H1 (cell line): ENCODE measurements at regions not wholly inside any gene's neighbourhood (a gene's known extent, or its start where the extent isn't known, plus 50 kb on each side); places are given as distances from the start of the nearest gene placed in this dataset.

Source experiments
- CTCF ChIA-PET: fragments of 300-600 bp; sonication (Branson Sonifier 250); formaldehyde crosslinking; loops from one replicate; lab custom pipeline; 2021; ENCODE audit not compliant: partially characterized antibody; lab: Charles Lee
- POLR2A ChIA-PET: fragments of 300-600 bp; sonication (Branson Sonifier 250); formaldehyde crosslinking; loops from one replicate; lab custom pipeline; 2021; ENCODE audit warnings: inconsistent platforms; ENCODE audit not compliant: partially characterized antibody; lab: Charles Lee
- DNase-seq, 2 experiments: peaks; one replicate each; pipeline versions ENCODE4 v3.0.0 to v3.0.0-alpha.2; 2010 to 2022; ENCODE audit warnings: low spot score in 2 of 2, low read depth in 1 of 2, mixed read lengths in 1 of 2
- FAIRE-seq: peaks from 2 replicates; lab custom pipeline; 2011; peaks lifted over from hg19 to GRCh38; lab: Jason Lieb, UNC
- H2AFZ ChIP-seq: 2 replicates; pipeline ENCODE4 v1.8.1; 2012; ENCODE audit warnings: low read length, inconsistent platforms
- H2AK5ac ChIP-seq: 2 replicates; pipeline ENCODE4 v1.6.1; 2013; ENCODE audit warnings: low read depth, low read length
- H2BK120ac ChIP-seq: replicated peaks from 2 replicates; pipeline ENCODE3; 2013; ENCODE audit warnings: low read depth, low read length, inconsistent platforms
- H2BK12ac ChIP-seq: 2 replicates; pipeline ENCODE4 v1.6.1; 2013; ENCODE audit warnings: low read depth, low read length
- H2BK15ac ChIP-seq: 2 replicates; pipeline ENCODE4 v1.6.1; 2013; ENCODE audit warnings: low read length
- H2BK20ac ChIP-seq: 2 replicates; pipeline ENCODE4 v1.6.1; 2013; ENCODE audit warnings: low read length
- H2BK5ac ChIP-seq: 2 replicates; pipeline ENCODE4 v1.6.1; 2013; ENCODE audit warnings: low read depth, low read length
- H3K14ac ChIP-seq: 2 replicates; pipeline ENCODE4 v1.6.1; 2013; ENCODE audit warnings: inconsistent platforms; ENCODE audit not compliant: insufficient read length
- H3K18ac ChIP-seq: 2 replicates; pipeline ENCODE4 v1.6.1; 2013; ENCODE audit warnings: low read length; ENCODE audit errors: extremely low read depth
- H3K23ac ChIP-seq: 2 replicates; pipeline ENCODE4 v1.6.1; 2013; ENCODE audit warnings: inconsistent platforms; ENCODE audit not compliant: insufficient read length
- H3K23me2 ChIP-seq: 2 replicates; pipeline ENCODE4 v1.6.1; 2013; ENCODE audit warnings: low read depth, low read length
- H3K27ac ChIP-seq: 2 replicates; pipeline ENCODE4 v1.6.1; 2011; ENCODE audit warnings: low read depth, low read length, inconsistent platforms
- H3K27me3 ChIP-seq, 4 experiments: replicated peaks in 1 of 4; 1 replicate in 1 of 4; 2 replicates in 3 of 4; pipeline versions ENCODE4 v1.6.1 to v1.8.1; 2011 to 2013; ENCODE audit warnings: low read length in 3 of 4, mild to moderate bottlenecking in 3 of 4, inconsistent platforms in 2 of 4, mixed read lengths in 2 of 4, moderate library complexity in 1 of 4; ENCODE audit not compliant: control insufficient read depth in 3 of 4, insufficient read depth in 3 of 4; ENCODE audit errors: extremely low read depth in 1 of 4
- H3K36me3 ChIP-seq, 4 experiments: 2 replicates each; pipeline versions ENCODE4 v1.6.1 to v1.8.1; 2011 to 2013; ENCODE audit warnings: mild to moderate bottlenecking in 4 of 4, low read length in 3 of 4, moderate library complexity in 2 of 4, control low read depth in 1 of 4, inconsistent platforms in 1 of 4; ENCODE audit not compliant: insufficient read depth in 4 of 4, control insufficient read depth in 2 of 4
- H3K4ac ChIP-seq: replicated peaks from 2 replicates; pipeline ENCODE3; 2013; ENCODE audit warnings: low read length, low read depth, mixed read lengths, inconsistent platforms; ENCODE audit not compliant: insufficient read length
- H3K4me1 ChIP-seq, 4 experiments: replicated peaks in 1 of 4; 1 replicate in 1 of 4; 2 replicates in 3 of 4; pipeline versions ENCODE4 v1.6.1 to v1.8.1; 2011 to 2013; ENCODE audit warnings: low read length in 3 of 4, inconsistent platforms in 2 of 4, mixed read lengths in 1 of 4; ENCODE audit not compliant: insufficient read depth in 4 of 4, control insufficient read depth in 3 of 4
- H3K4me2 ChIP-seq, 2 experiments: 2 replicates each; pipeline versions ENCODE4 v1.6.1 to v1.8.1; 2011 to 2013; ENCODE audit warnings: low read depth in 2 of 2, low read length in 2 of 2, control low read depth in 1 of 2, inconsistent platforms in 1 of 2, mild to moderate bottlenecking in 1 of 2; ENCODE audit not compliant: insufficient read depth in 1 of 2
- H3K4me3 ChIP-seq, 4 experiments: fragments of 200-600, 300-600 bp in 1 of 4; sonication (generic), shearing (Covaris generic), sonication (Bioruptor Twin) in 1 of 4; 2 replicates each; pipeline versions ENCODE4 v1.5.1 to v1.8.1; 2011 to 2016; ENCODE audit warnings: low read length in 4 of 4, low read depth in 3 of 4, control low read depth in 2 of 4, inconsistent platforms in 2 of 4, mild to moderate bottlenecking in 2 of 4, mixed read lengths in 1 of 4, moderate library complexity in 1 of 4; ENCODE audit not compliant: insufficient read depth in 2 of 4; ENCODE audit errors: extremely low read depth in 1 of 4
- H3K56ac ChIP-seq: replicated peaks from 2 replicates; pipeline ENCODE3; 2013; ENCODE audit warnings: low read depth, mild to moderate bottlenecking, mixed read lengths, low read length, inconsistent platforms; ENCODE audit not compliant: insufficient read length
- H3K79me1 ChIP-seq: 2 replicates; pipeline ENCODE4 v1.6.1; 2013; ENCODE audit warnings: low read depth, low read length, control low read depth
- H3K79me2 ChIP-seq, 2 experiments: 2 replicates each; pipeline versions ENCODE4 v1.6.1 to v1.8.1; 2012 to 2013; ENCODE audit warnings: low read length in 2 of 2, mild to moderate bottlenecking in 2 of 2, inconsistent platforms in 1 of 2; ENCODE audit not compliant: insufficient read depth in 2 of 2, control insufficient read depth in 1 of 2
- H3K9ac ChIP-seq, 4 experiments: replicated peaks in 1 of 4; 1 replicate in 1 of 4; 2 replicates in 3 of 4; pipeline versions ENCODE4 v1.6.1 to v1.8.1; 2011 to 2013; ENCODE audit warnings: low read depth in 3 of 4, low read length in 3 of 4, control low read depth in 2 of 4, mild to moderate bottlenecking in 2 of 4, moderate library complexity in 2 of 4, inconsistent platforms in 1 of 4; ENCODE audit errors: extremely low read depth in 1 of 4
- H3K9me3 ChIP-seq, 2 experiments: 2 replicates each; pipeline versions ENCODE4 v1.6.1 to v1.8.1; 2012 to 2013; ENCODE audit warnings: mild to moderate bottlenecking in 2 of 2, moderate library complexity in 2 of 2, control low read depth in 1 of 2, inconsistent platforms in 1 of 2, low read depth in 1 of 2, low read length in 1 of 2, mixed read lengths in 1 of 2; ENCODE audit not compliant: insufficient read depth in 2 of 2
- H4K20me1 ChIP-seq, 2 experiments: replicated peaks in 1 of 2; 2 replicates each; pipeline versions ENCODE3 to v1.8.1; 2011 to 2013; ENCODE audit warnings: inconsistent platforms in 2 of 2, low read length in 2 of 2, mild to moderate bottlenecking in 1 of 2; ENCODE audit not compliant: insufficient read depth in 2 of 2, control insufficient read depth in 1 of 2
- H4K5ac ChIP-seq: 2 replicates; pipeline ENCODE4 v1.6.1; 2013; ENCODE audit warnings: low read length, low read depth, mixed read lengths, inconsistent platforms; ENCODE audit not compliant: insufficient read length
- H4K8ac ChIP-seq: 2 replicates; pipeline ENCODE4 v1.8.0; 2013; ENCODE audit warnings: mild to moderate bottlenecking, moderate library complexity, low read length, inconsistent platforms; ENCODE audit not compliant: insufficient read depth; ENCODE audit errors: extremely low read depth
- H4K91ac ChIP-seq: replicated peaks from 2 replicates; pipeline ENCODE3; 2013; ENCODE audit warnings: low read length, mixed read lengths, inconsistent platforms; ENCODE audit not compliant: insufficient read length
- ATF2 ChIP-seq: IDR thresholded peaks from 2 replicates; pipeline ENCODE4 v1.6.1; 2012; ENCODE audit warnings: low read length, inconsistent platforms
- CHD2 ChIP-seq: IDR thresholded peaks from 2 replicates; pipeline ENCODE4 v1.6.1; 2012; ENCODE audit warnings: low read length, improper control_type of control experiment
- EZH2 ChIP-seq: fragments of 200-600 bp; sonication (generic); IDR thresholded peaks from 2 replicates; pipeline ENCODE4 v1.7.1; 2012; ENCODE audit warnings: low read depth, mild to moderate bottlenecking, moderate library complexity, low read length, inconsistent platforms; ENCODE audit not compliant: severe bottlenecking
- JUN ChIP-seq: IDR thresholded peaks from 2 replicates; pipeline ENCODE4 v1.6.1; 2011; ENCODE audit warnings: low read depth, mild to moderate bottlenecking, improper control_type of control experiment, low read length
- KDM5A ChIP-seq: fragments of 200-600 bp; IDR thresholded peaks from 2 replicates; pipeline ENCODE4 v1.7.1; 2012; ENCODE audit warnings: mild to moderate bottlenecking, low read length, inconsistent platforms, mixed read lengths
- NRF1 ChIP-seq: IDR thresholded peaks from 2 replicates; pipeline ENCODE4 v1.6.1; 2011; ENCODE audit warnings: mild to moderate bottlenecking, low read depth, low read length, improper control_type of control experiment
- RBBP5 ChIP-seq: IDR thresholded peaks from 2 replicates; pipeline ENCODE4 v1.7.1; 2012; ENCODE audit warnings: low read depth, mild to moderate bottlenecking, inconsistent platforms, low read length, moderate library complexity, borderline replicate concordance
- RFX5 ChIP-seq: IDR thresholded peaks from 2 replicates; pipeline ENCODE4 v1.6.1; 2011; ENCODE audit warnings: low read depth, low read length, improper control_type of control experiment, borderline replicate concordance
- SIRT6 ChIP-seq: IDR thresholded peaks from one replicate; pipeline ENCODE4 v1.7.1; 2012; ENCODE audit warnings: low read length, inconsistent platforms
- SIX5 ChIP-seq: IDR thresholded peaks from 2 replicates; pipeline ENCODE4 v1.6.1; 2011; ENCODE audit warnings: mild to moderate bottlenecking, low read depth, low read length
- SP4 ChIP-seq: IDR thresholded peaks from 2 replicates; pipeline ENCODE4 v1.6.1; 2012; ENCODE audit warnings: low read length, inconsistent platforms
- SRF ChIP-seq: IDR thresholded peaks from 2 replicates; pipeline ENCODE4 v1.6.1; 2011; ENCODE audit warnings: mild to moderate bottlenecking, low read depth, low read length, moderate library complexity
- TAF7 ChIP-seq: optimal IDR thresholded peaks from 2 replicates; pipeline ENCODE3; 2011; ENCODE audit warnings: low read depth, mild to moderate bottlenecking, inconsistent platforms, low read length, moderate library complexity, borderline replicate concordance
- WGBS, 2 experiments: shearing (Covaris generic) in 1 of 2; methylation state at CpG; one replicate each; pipeline versions ENCODE4 v1.1.6 to v1.1.7; 2013 to 2015; ENCODE audit warnings: low lambda C conversion rate in 2 of 2, mixed read lengths in 2 of 2, inconsistent platforms in 1 of 2, low coverage in 1 of 2, missing lambda C conversion rate in 1 of 2; ENCODE audit not compliant: insufficient replicate concordance in 2 of 2, insufficient coverage in 1 of 2, insufficient read length in 1 of 2; ENCODE audit errors: extremely low coverage in 1 of 2, missing lambda C conversion rate in 1 of 2; 5-methylcytosine and 5-hydroxymethylcytosine counted together

GRCh38 chr15:31500766-31501449 lies 174.3 kb downstream of the KLF13 start:
- no peak overlapping the region for H3K4me2 ChIP-seq
- FAIRE-seq (no peak), DNase-seq (peak in 1 of 2 experiments; percentile 27)
- no peaks in the 10 kb centered on the region for H3K9me3 ChIP-seq
- H3K27ac ChIP-seq = no peak overlapping the region
- H3K27me3 ChIP-seq = no peaks in the 10 kb centered on the region
- H3K18ac ChIP-seq = no peak overlapping the region
- no peaks in the 10 kb centered on the region for H3K79me2 ChIP-seq
- H3K36me3 ChIP-seq = no peaks in the 10 kb centered on the region
- H4K8ac ChIP-seq = no peak overlapping the region; the same call in 1 of the 2 replicates
- ChIA-PET CTCF (interaction anchor here (0.6 to 4.3 kb wide), 5 partner anchors 9 to 474 kb away, joined by 3 to 44 read pairs (median 4); no protein-coding TSS in a partner anchor), POLR2A (no interaction called here)
- H3K23ac ChIP-seq = no peak overlapping the region
- H4K20me1 ChIP-seq = no peaks in the 10 kb centered on the region
- H3K4me3 ChIP-seq = no peak overlapping the region
- no peaks in the 10 kb centered on the region for H3K23me2 ChIP-seq
- WGBS, 2 experiments = 96% methylated on average over 3 of the region's 3 CpGs; no CpG with 5 or more reads in 1 of the 2 experiments
- H2BK20ac ChIP-seq = no peak overlapping the region
- no peak overlapping the region for H2AK5ac ChIP-seq
- no peak overlapping the region for H4K5ac ChIP-seq
- H2BK12ac ChIP-seq = no peak overlapping the region
- no peak overlapping the region for H3K9ac ChIP-seq
- H2BK5ac ChIP-seq = no peak overlapping the region; the same call in 1 of the 2 replicates
- no peak overlapping the region for H3K14ac ChIP-seq
- H3K4ac ChIP-seq = no peak overlapping the region
- no peaks in the 10 kb centered on the region for H3K4me1 ChIP-seq
- no peak overlapping the region for H2BK15ac ChIP-seq
- no peak overlapping the region for H3K56ac ChIP-seq
- no peaks in the 10 kb centered on the region for H3K79me1 ChIP-seq
- no peak overlapping the region for H2AFZ ChIP-seq
- no peak overlapping the region for H2BK120ac ChIP-seq
- H4K91ac ChIP-seq = no peak overlapping the region
- TF ChIP-seq SP4 = no peak
- TF ChIP-seq RFX5 = no peak
- no peak for TF ChIP-seq EZH2
- TF ChIP-seq SRF = no peak
- no peak for TF ChIP-seq NRF1
- TF ChIP-seq SIX5 = no peak
- no peak for TF ChIP-seq KDM5A
- TF ChIP-seq SIRT6 = no peak
- no peak for TF ChIP-seq JUN
- no peak for TF ChIP-seq CHD2
- TF ChIP-seq TAF7 = no peak
- no peak for TF ChIP-seq RBBP5
- TF ChIP-seq ATF2 = no peak
